Keratinocyte (primary cell): ENCODE measurements at regions not wholly inside any gene's neighbourhood (a gene's known extent, or its start where the extent isn't known, plus 50 kb on each side); places are given as distances from the start of the nearest gene placed in this dataset.

Source experiments
- DNase-seq: peaks from one replicate; pipeline ENCODE4 v3.0.0-alpha.2; 2011; ENCODE audit warnings: low read depth, missing footprints, low spot score
- FAIRE-seq: peaks from 2 replicates; lab custom pipeline; 2011; peaks lifted over from hg19 to GRCh38; lab: Jason Lieb, UNC
- H2AFZ ChIP-seq: 2 replicates; pipeline ENCODE4 v1.6.0; 2012; ENCODE audit warnings: low read length, control low read depth, inconsistent platforms; ENCODE audit not compliant: control insufficient read depth
- H3K27ac ChIP-seq: 2 replicates; pipeline ENCODE4 v1.5.1; 2011; ENCODE audit warnings: low read length; ENCODE audit not compliant: control insufficient read depth, insufficient read depth
- H3K27me3 ChIP-seq: 3 replicates; pipeline ENCODE4 v1.6.0; 2011; ENCODE audit warnings: low read length; ENCODE audit not compliant: control insufficient read depth, insufficient read depth; ENCODE audit errors: extremely low read depth
- H3K36me3 ChIP-seq, 2 experiments: 2 replicates in 1 of 2; 3 replicates in 1 of 2; pipeline ENCODE4 v1.5.1; 2011; ENCODE audit warnings: low read length in 2 of 2, mild to moderate bottlenecking in 1 of 2; ENCODE audit not compliant: control insufficient read depth in 2 of 2, insufficient read depth in 2 of 2; ENCODE audit errors: extremely low read depth in 1 of 2
- H3K4me1 ChIP-seq: 3 replicates; pipeline ENCODE4 v1.5.1; 2011; ENCODE audit warnings: low read length; ENCODE audit not compliant: control insufficient read depth, insufficient read depth; ENCODE audit errors: extremely low read depth
- H3K4me2 ChIP-seq: 3 replicates; pipeline ENCODE4 v1.6.0; 2011; ENCODE audit warnings: low read depth, low read length; ENCODE audit not compliant: control insufficient read depth, insufficient read depth; ENCODE audit errors: extremely low read depth
- H3K4me3 ChIP-seq, 3 experiments: fragments of 200-600 bp in 1 of 3; sonication (generic) in 1 of 3; 2 replicates in 2 of 3; 3 replicates in 1 of 3; pipeline ENCODE4 v1.5.1; 2011 to 2016; ENCODE audit warnings: low read length in 3 of 3, mild to moderate bottlenecking in 3 of 3, control low read depth in 2 of 3, inconsistent platforms in 1 of 3, low read depth in 1 of 3, mixed read lengths in 1 of 3, mixed run types in 1 of 3, moderate library complexity in 1 of 3; ENCODE audit not compliant: control insufficient read depth in 2 of 3, insufficient read depth in 2 of 3; ENCODE audit errors: extremely low read depth in 1 of 3
- H3K79me2 ChIP-seq: 2 replicates; pipeline ENCODE4 v1.6.0; 2012; ENCODE audit warnings: low read length; ENCODE audit not compliant: control insufficient read depth, insufficient read depth
- H3K9ac ChIP-seq: 3 replicates; pipeline ENCODE4 v1.6.0; 2011; ENCODE audit warnings: low read length; ENCODE audit not compliant: control insufficient read depth, insufficient read depth; ENCODE audit errors: extremely low read depth
- H3K9me1 ChIP-seq: 3 replicates; pipeline ENCODE4 v1.6.0; 2011; ENCODE audit warnings: low read length; ENCODE audit not compliant: control insufficient read depth, insufficient read depth; ENCODE audit errors: extremely low read depth
- H3K9me3 ChIP-seq: 2 replicates; pipeline ENCODE4 v1.5.1; 2012; ENCODE audit warnings: low read depth, low read length; ENCODE audit not compliant: control insufficient read depth
- H4K20me1 ChIP-seq: 3 replicates; pipeline ENCODE4 v1.6.0; 2011; ENCODE audit warnings: low read length; ENCODE audit not compliant: control insufficient read depth, insufficient read depth; ENCODE audit errors: extremely low read depth
- EZH2 ChIP-seq: IDR thresholded peaks from one replicate; pipeline ENCODE4 v1.6.1; 2012; ENCODE audit warnings: inconsistent platforms, mild to moderate bottlenecking, low read length, moderate library complexity
- dilution Hi-C: fragments of 300-500 bp; cut with MboI; formaldehyde crosslinking; loops from one replicate; pipeline ENCODE4 v1.7.0; 2020; ENCODE audit warnings: low sequenced_read_pairs; ENCODE audit not compliant: extremely low pct_ligation_motif_present
- TF ChIP-seq, protein P1 (sequence below), 3 experiments: IDR thresholded peaks in 1 of 3; conservative IDR thresholded peaks in 1 of 3; optimal IDR thresholded peaks in 1 of 3; 2 replicates in 2 of 3; 3 replicates in 1 of 3; pipeline versions ENCODE3 to v1.5.1; 2011; ENCODE audit warnings: low read length in 3 of 3, mild to moderate bottlenecking in 3 of 3, moderate library complexity in 2 of 3, control low read depth in 1 of 3, inconsistent platforms in 1 of 3; ENCODE audit not compliant: insufficient read depth in 2 of 3; ENCODE audit errors: extremely low read depth in 1 of 3

DNA sequence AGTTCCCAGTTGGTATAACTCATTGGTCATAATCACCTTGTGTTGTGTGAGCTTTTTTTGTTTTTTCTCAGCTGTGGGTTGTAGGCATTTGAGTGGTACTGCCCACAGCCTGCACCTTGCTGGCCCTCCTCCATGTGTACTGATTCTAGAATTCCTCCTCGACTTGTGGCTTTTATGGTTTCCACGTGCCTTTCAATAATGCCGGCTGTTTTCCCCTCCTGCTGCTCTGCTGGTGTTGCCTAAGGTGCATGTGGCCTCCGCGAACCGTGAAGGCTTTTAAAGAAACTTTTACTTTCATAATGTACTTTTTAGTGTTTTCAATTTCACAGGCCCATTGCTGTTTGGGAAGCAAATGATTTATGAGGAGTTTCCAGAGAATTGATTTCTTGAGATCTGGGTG is 518.0 kb downstream of the REEP3 start:
- no peak overlapping the region for H3K4me3 ChIP-seq
- dilution Hi-C loops: no loop called here

DNA sequence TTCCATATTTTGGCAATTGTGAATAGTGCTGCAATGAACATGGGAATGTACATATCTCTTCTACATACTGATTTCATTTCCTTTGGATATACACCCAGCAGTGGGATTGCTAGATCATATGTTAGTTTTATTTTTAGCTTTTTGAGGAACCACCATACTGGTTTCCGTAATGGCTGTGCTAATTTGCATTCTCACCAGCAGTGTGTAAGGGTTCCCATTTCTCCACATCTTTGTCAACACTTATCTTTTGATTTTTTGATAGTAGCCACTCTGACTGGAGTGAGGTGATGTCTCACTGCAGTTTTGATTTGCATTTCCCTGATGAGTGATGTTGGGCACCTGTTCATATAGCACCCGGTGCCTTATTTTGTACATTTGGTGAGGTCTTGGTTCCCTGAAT is 519.6 kb downstream of the REEP3 start:
- no peaks in the 10 kb centered on the region for H4K20me1 ChIP-seq
- no peaks in the 10 kb centered on the region for H3K9me3 ChIP-seq
- dilution Hi-C loops: no loop called here
- H2AFZ ChIP-seq: no peak overlapping the region
- H3K9ac ChIP-seq: no peak overlapping the region
- no peak overlapping the region for H3K4me3 ChIP-seq
- no peaks in the 10 kb centered on the region for H3K9me1 ChIP-seq
- no peaks in the 10 kb centered on the region for H3K4me1 ChIP-seq
- H3K79me2 ChIP-seq: no peaks in the 10 kb centered on the region
- no peak overlapping the region for H3K4me2 ChIP-seq
- H3K27me3 ChIP-seq: no peaks in the 10 kb centered on the region
- FAIRE-seq (no peak), DNase-seq (no peak)
- H3K36me3 ChIP-seq: no peaks in the 10 kb centered on the region
- no peak overlapping the region for H3K27ac ChIP-seq
- no peak for TF ChIP-seq EZH2
- TF ChIP-seq, protein P1, sequence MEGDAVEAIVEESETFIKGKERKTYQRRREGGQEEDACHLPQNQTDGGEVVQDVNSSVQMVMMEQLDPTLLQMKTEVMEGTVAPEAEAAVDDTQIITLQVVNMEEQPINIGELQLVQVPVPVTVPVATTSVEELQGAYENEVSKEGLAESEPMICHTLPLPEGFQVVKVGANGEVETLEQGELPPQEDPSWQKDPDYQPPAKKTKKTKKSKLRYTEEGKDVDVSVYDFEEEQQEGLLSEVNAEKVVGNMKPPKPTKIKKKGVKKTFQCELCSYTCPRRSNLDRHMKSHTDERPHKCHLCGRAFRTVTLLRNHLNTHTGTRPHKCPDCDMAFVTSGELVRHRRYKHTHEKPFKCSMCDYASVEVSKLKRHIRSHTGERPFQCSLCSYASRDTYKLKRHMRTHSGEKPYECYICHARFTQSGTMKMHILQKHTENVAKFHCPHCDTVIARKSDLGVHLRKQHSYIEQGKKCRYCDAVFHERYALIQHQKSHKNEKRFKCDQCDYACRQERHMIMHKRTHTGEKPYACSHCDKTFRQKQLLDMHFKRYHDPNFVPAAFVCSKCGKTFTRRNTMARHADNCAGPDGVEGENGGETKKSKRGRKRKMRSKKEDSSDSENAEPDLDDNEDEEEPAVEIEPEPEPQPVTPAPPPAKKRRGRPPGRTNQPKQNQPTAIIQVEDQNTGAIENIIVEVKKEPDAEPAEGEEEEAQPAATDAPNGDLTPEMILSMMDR (optimal IDR thresholded peaks at IDR 0.05 in 1 of 3, IDR thresholded peaks at IDR 0.05 in 1 of 3, conservative IDR thresholded peaks at IDR 0.05 in 1 of 3; ENCODE audit: extremely low read depth in 1 of 3, insufficient read depth in 2 of 3, low read length in 3 of 3): no peak

More for the DNA sequence above, 518.0 kb downstream of the REEP3 start:
- H3K9me3 ChIP-seq: no peaks in the 10 kb centered on the region
- no peaks in the 10 kb centered on the region for H3K4me1 ChIP-seq
- no peak overlapping the region for H2AFZ ChIP-seq
- FAIRE-seq (no peak), DNase-seq (no peak)
- H3K27me3 ChIP-seq: no peaks in the 10 kb centered on the region
- H4K20me1 ChIP-seq: no peaks in the 10 kb centered on the region
- no peaks in the 10 kb centered on the region for H3K9me1 ChIP-seq
- no peaks in the 10 kb centered on the region for H3K79me2 ChIP-seq
- H3K9ac ChIP-seq: no peak overlapping the region
- H3K27ac ChIP-seq: no peak overlapping the region
- TF ChIP-seq, protein P1 (optimal IDR thresholded peaks at IDR 0.05 in 1 of 3, IDR thresholded peaks at IDR 0.05 in 1 of 3, conservative IDR thresholded peaks at IDR 0.05 in 1 of 3; ENCODE audit: extremely low read depth in 1 of 3, insufficient read depth in 2 of 3, low read length in 3 of 3): no peak
- no peak for TF ChIP-seq EZH2
- H3K36me3 ChIP-seq: no peaks in the 10 kb centered on the region
- H3K4me2 ChIP-seq: no peak overlapping the region
